NCI-H524 (cell line): ENCODE measurements at regions not wholly inside any gene's neighbourhood (a gene's known extent, or its start where the extent isn't known, plus 50 kb on each side); places are given as distances from the start of the nearest gene placed in this dataset.

Experiments
- DNase-seq, 2 experiments: peaks; one replicate each; lab custom pipeline; 2025; lab: John Stamatoyannopoulos, UW

GRCh38 chr10:59088912-59089573, 87.4 kb upstream of the PHYHIPL start:
- no peak for DNase-seq

GRCh38 chr10:59090817-59091622, 85.4 kb upstream of the PHYHIPL start:
- DNase-seq, result no peak

- no peak for DNase-seq
Observed at GRCh38 chr10:59093461-59093860, 83.0 kb upstream of the PHYHIPL start.

DNA sequence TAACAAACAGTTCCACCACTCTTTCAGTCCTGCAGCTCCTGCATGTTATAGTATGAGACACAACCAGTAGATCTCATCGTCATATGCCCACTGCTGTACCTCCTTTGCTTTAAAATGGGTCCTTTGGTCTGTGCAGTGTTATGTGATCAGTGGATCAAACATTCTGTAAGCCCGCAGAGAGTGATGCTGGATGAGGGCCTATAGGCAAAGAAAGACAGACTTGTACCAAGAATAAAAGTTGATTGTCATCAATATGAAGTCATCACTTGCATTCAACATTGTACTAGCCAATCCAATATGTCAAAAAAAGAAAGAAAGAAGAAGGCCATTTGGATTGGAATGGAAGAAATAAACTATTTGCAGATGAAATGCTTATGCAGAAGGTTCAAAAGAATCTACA, 79.8 kb upstream of the PHYHIPL start:
- no peak for DNase-seq

DNA sequence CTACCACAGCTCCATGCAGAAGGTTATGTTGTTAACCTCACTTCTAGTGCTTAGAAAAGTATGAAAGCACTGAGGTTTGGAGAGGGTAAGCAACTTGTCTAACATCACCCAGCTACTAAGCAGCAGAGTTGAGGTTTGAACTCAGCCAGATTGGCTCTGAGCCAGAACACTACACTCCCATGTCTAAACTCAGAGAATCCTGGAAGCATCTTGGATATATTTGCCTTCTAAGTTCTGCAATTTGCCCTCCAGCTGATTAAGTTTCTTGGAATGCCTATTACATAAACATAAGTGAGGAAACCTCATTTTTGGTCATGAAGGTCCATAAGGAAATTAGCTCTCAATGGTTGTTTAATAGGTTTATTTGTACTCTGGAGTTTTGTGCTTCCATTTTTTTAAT, 78.1 kb upstream of the PHYHIPL start:
- DNase-seq, result peak in 1 of 2 experiments; percentile 25

DNA sequence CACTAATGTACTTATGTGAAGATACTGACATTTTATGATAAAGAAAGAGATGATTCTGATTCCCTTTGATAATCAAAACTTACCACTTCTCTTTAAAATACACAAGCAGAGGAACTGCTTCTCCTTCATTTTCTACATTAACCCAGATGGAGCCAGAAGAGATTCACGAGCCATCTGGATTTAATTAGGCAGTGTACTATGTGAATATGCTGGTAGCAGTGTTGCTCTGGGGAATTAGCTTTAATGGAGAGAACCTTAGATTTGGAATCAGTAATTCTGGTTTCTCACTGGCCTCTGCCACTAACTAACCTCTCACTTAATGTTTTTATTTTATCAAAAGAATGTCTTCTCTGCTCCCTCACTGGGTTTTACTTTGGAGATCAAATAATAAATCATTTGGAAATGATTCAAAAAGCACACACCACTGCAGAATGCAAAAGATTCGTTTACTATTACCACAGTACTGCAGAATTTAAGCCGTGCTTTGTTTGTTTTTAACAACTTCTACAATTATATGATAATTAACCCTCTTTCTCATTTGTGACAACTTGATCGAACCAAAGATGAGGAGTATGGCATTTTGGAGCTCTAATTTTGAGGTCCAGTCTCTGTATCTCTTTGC, 77.5 kb upstream of the PHYHIPL start:
- DNase-seq, result peak in 1 of 2 experiments; percentile 40

- DNase-seq, result no peak
Observed at GRCh38 chr10:59099481-59099880, 77.0 kb upstream of the PHYHIPL start.

- DNase-seq, result no peak
Observed at GRCh38 chr10:59102394-59102793, 74.0 kb upstream of the PHYHIPL start.

- DNase-seq, result no peak
Observed at GRCh38 chr10:59104186-59104585, 72.3 kb upstream of the PHYHIPL start.

DNA sequence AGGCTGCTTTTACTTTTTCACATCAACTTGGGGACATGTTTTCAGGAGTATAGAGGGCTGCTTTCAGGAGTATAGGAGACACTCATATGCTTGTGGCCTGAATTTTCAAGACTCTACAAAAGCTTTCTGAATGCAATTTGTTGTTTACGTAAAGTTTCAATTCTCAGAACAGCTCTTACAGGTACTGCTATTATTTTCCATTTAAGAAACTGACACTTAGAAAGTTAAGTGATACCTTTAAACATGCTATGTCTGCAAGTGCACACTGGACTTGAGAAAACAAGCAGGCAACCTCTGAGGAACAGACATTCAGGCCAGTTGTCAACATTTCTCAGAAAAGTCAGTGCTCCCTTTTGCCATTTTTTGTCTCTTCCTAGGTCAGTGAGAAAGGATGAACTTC, 70.0 kb upstream of the PHYHIPL start:
- DNase-seq, result no peak

DNA sequence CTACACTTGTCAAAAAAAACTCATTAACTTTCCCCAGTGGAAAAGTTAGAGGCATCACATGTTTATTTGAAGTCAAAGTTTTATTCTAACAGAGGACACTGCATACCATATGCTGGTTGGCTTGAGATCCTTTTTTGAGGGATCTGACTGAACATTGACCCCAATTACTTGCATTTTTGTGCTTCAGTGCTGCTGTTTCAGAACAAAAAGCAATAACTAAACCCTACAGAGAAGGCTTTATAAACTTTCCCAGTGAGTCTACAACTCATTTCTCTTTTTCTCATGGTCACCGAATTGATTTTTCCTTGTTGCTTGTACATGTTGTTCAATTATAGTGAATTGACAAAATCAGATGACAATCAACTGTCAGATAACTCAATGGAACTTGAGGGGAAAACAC, 69.3 kb upstream of the PHYHIPL start:
- no peak for DNase-seq

GRCh38 chr10:59108296-59108870, 68.1 kb upstream of the PHYHIPL start:
- no peak for DNase-seq

- no peak for DNase-seq
Observed at GRCh38 chr10:59108886-59109288, 67.6 kb upstream of the PHYHIPL start.

GRCh38 chr10:59109826-59110225, 66.6 kb upstream of the PHYHIPL start:
- no peak for DNase-seq

GRCh38 chr10:59124187-59124586, 52.3 kb upstream of the PHYHIPL start:
- DNase-seq, result no peak

GRCh38 chr10:59125666-59126065, 50.8 kb upstream of the PHYHIPL start:
- no peak for DNase-seq

GRCh38 chr10:59126261-59126660, 50.2 kb upstream of the PHYHIPL start:
- DNase-seq, result no peak
